IPS-NIHi7 (cell line): ENCODE measurements at regions not wholly inside any gene's neighbourhood (a gene's known extent, or its start where the extent isn't known, plus 50 kb on each side); places are given as distances from the start of the nearest gene placed in this dataset.
"Not testable (repeated sequence)": the region's sequence is repeated elsewhere in the genome, so short reads cannot be mapped to it uniquely, and the experiment has no call there.

Source experiments
- DNase-seq: peaks from one replicate; pipeline ENCODE4 v3.0.0; 2012; ENCODE audit warnings: mixed read lengths; ENCODE audit errors: extremely low spot score

GRCh38 chr3:115252679-115253078 lies 105.6 kb upstream of the ZBTB20 start:
- no peak for DNase-seq

- no peak for DNase-seq
Observed at GRCh38 chr3:115254492-115255196, 107.6 kb upstream of the ZBTB20 start.

GRCh38 chr3:115255197-115255585 lies 108.1 kb upstream of the ZBTB20 start:
- no peak for DNase-seq

GRCh38 chr3:115270849-115271248 lies 123.8 kb upstream of the ZBTB20 start:
- no peak for DNase-seq

- no peak for DNase-seq
Observed at GRCh38 chr3:115272036-115272824, 125.1 kb upstream of the ZBTB20 start.

- DNase-seq: no peak
Observed at GRCh38 chr3:115275896-115276295, 128.8 kb upstream of the ZBTB20 start.

- DNase-seq: no peak
Observed at GRCh38 chr3:115279939-115280338, 132.9 kb upstream of the ZBTB20 start.

- DNase-seq: no peak
Observed at GRCh38 chr3:115280506-115280905, 133.4 kb upstream of the ZBTB20 start.

- no peak for DNase-seq
Observed at GRCh38 chr3:115281697-115282675, 134.9 kb upstream of the ZBTB20 start.

- no peak for DNase-seq
Observed at GRCh38 chr3:115284980-115285379, 137.9 kb upstream of the ZBTB20 start.

GRCh38 chr3:115286529-115287197 lies 139.6 kb upstream of the ZBTB20 start:
- no peak for DNase-seq

GRCh38 chr3:115287198-115287597 lies 140.1 kb upstream of the ZBTB20 start:
- no peak for DNase-seq

- no peak for DNase-seq
Observed at GRCh38 chr3:115292131-115292530, 145.0 kb upstream of the ZBTB20 start.

- DNase-seq: no peak
Observed at GRCh38 chr3:115292677-115293165, 145.6 kb upstream of the ZBTB20 start.

GRCh38 chr3:115293321-115293720 lies 146.2 kb upstream of the ZBTB20 start:
- no peak for DNase-seq

- DNase-seq: no peak
Observed at GRCh38 chr3:115301364-115301860, 154.3 kb upstream of the ZBTB20 start.

- DNase-seq: not testable (repeated sequence)
Observed at GRCh38 chr3:115317953-115318352, 170.9 kb upstream of the ZBTB20 start.

GRCh38 chr3:115321400-115321805 lies 174.3 kb upstream of the ZBTB20 start:
- DNase-seq: peak; percentile 16

- no peak for DNase-seq
Observed at GRCh38 chr3:115322901-115323300, 175.8 kb upstream of the ZBTB20 start.

GRCh38 chr3:115323380-115323779 lies 176.3 kb upstream of the ZBTB20 start:
- no peak for DNase-seq

- DNase-seq: no peak
Observed at GRCh38 chr3:115324056-115324455, 177.0 kb upstream of the ZBTB20 start.
